ENCODE measurements at regions not wholly inside any gene's neighbourhood (a gene's known extent, or its start where the extent isn't known, plus 50 kb on each side); places are given as distances from the start of the nearest gene placed in this dataset.

- no peak for TF ChIP-seq CTCF (conservative IDR thresholded peaks at IDR 0.05; ENCODE audit: low read depth in 2 of 2)
- TF ChIP-seq EZH2 (IDR thresholded peaks at IDR 0.05; ENCODE audit: low read depth, unreplicated experiment) = no peak
- TF ChIP-seq REST (IDR thresholded peaks at IDR 0.05; ENCODE audit: unreplicated experiment) = no peak
Measured at GRCh38 chr13:105436943-105437342, 1098.5 kb downstream of the EFNB2 start.

Measured in GM23338 (cell line).